Hepatocyte (in vitro differentiated cells): ENCODE measurements at regions not wholly inside any gene's neighbourhood (a gene's known extent, or its start where the extent isn't known, plus 50 kb on each side); places are given as distances from the start of the nearest gene placed in this dataset.

Experiments used
- EZH2 ChIP-seq: fragments of 200-600 bp; sonication (generic); IDR thresholded peaks from 2 replicates; pipeline ENCODE4 v1.6.1; 2016; ENCODE audit warnings: antibody characterized with exemption, mild to moderate bottlenecking, borderline replicate concordance
- EZH2phosphoT487 ChIP-seq: fragments of 200-600 bp; sonication (generic); IDR thresholded peaks from one replicate; pipeline ENCODE4 v1.6.1; 2018; ENCODE audit warnings: antibody characterized with exemption, mild to moderate bottlenecking, low read depth, moderate library complexity; ENCODE audit not compliant: unreplicated experiment, severe bottlenecking
- TF ChIP-seq, protein P1 (sequence below): fragments of 200-600 bp; sonication (generic); IDR thresholded peaks from 2 replicates; pipeline ENCODE4 v1.5.1; 2016; ENCODE audit warnings: antibody characterized with exemption, mild to moderate bottlenecking; ENCODE audit not compliant: poor library complexity

DNA sequence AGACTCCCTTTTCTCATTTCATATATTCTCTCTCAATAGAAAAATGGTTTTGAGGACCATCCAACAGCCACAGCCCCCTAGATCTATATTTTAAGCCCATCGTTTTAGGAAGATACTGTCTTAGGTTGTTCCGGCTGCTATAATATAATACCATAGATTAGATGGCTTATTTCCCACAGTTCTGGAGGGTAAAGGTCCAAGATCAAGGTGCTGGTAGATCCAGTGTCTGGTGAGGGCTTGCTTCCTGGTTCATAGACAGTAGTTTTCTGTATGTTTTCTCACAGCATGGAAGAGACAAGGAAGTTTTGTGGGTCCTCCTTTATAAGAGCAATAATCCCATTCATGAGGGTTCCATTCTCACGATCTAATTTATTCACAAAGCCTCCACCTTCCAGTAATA, 215.1 kb downstream of the AASDHPPT start:
- TF ChIP-seq, protein P1, sequence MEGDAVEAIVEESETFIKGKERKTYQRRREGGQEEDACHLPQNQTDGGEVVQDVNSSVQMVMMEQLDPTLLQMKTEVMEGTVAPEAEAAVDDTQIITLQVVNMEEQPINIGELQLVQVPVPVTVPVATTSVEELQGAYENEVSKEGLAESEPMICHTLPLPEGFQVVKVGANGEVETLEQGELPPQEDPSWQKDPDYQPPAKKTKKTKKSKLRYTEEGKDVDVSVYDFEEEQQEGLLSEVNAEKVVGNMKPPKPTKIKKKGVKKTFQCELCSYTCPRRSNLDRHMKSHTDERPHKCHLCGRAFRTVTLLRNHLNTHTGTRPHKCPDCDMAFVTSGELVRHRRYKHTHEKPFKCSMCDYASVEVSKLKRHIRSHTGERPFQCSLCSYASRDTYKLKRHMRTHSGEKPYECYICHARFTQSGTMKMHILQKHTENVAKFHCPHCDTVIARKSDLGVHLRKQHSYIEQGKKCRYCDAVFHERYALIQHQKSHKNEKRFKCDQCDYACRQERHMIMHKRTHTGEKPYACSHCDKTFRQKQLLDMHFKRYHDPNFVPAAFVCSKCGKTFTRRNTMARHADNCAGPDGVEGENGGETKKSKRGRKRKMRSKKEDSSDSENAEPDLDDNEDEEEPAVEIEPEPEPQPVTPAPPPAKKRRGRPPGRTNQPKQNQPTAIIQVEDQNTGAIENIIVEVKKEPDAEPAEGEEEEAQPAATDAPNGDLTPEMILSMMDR: no peak
- TF ChIP-seq EZH2 (no peak), EZH2phosphoT487 (no peak)
